Endodermal cell (in vitro differentiated cells): ENCODE measurements at regions not wholly inside any gene's neighbourhood (a gene's known extent, or its start where the extent isn't known, plus 50 kb on each side); places are given as distances from the start of the nearest gene placed in this dataset.

Source experiments
- DNase-seq: peaks from one replicate; pipeline ENCODE4 v3.0.0-alpha.2; 2017
- H3K27ac ChIP-seq: 2 replicates; pipeline ENCODE4 v1.5.1; 2013; ENCODE audit warnings: mild to moderate bottlenecking, low read depth, low read length, moderate library complexity
- H3K27me3 ChIP-seq: 2 replicates; pipeline ENCODE4 v1.6.1; 2013; ENCODE audit warnings: mild to moderate bottlenecking, low read length, moderate library complexity; ENCODE audit not compliant: insufficient read depth, control insufficient read depth, poor library complexity, severe bottlenecking
- H3K36me3 ChIP-seq: 2 replicates; pipeline ENCODE4 v1.7.0; 2013; ENCODE audit warnings: mild to moderate bottlenecking, low read length, moderate library complexity; ENCODE audit not compliant: control insufficient read depth, insufficient read depth
- H3K4me1 ChIP-seq: one replicate; pipeline ENCODE4 v1.7.0; 2013; ENCODE audit warnings: low read length; ENCODE audit not compliant: control insufficient read depth, insufficient read depth
- H3K4me3 ChIP-seq: 2 replicates; pipeline ENCODE4 v1.5.1; 2013; ENCODE audit warnings: mild to moderate bottlenecking, low read length, moderate library complexity
- H3K9ac ChIP-seq: 2 replicates; pipeline ENCODE4 v1.6.1; 2013; ENCODE audit warnings: mild to moderate bottlenecking, low read length, moderate library complexity; ENCODE audit not compliant: poor library complexity, severe bottlenecking; ENCODE audit errors: extremely low read depth
- H3K9me3 ChIP-seq: 2 replicates; pipeline ENCODE4 v1.6.1; 2013; ENCODE audit warnings: mild to moderate bottlenecking, low read length, moderate library complexity; ENCODE audit not compliant: control insufficient read depth
- H3K27ac Mint-ChIP-seq: 2 replicates; pipeline ENCODE4 v1.8.0; 2020; ENCODE audit warnings: mixed read lengths
- H3K27me3 Mint-ChIP-seq: 2 replicates; pipeline ENCODE4 v1.8.0; 2021; ENCODE audit warnings: mild to moderate bottlenecking, mixed read lengths; ENCODE audit not compliant: insufficient read depth
- H3K36me3 Mint-ChIP-seq: 2 replicates; pipeline ENCODE4 v1.8.0; 2020; ENCODE audit warnings: low read depth, mixed read lengths
- H3K4me1 Mint-ChIP-seq: 2 replicates; pipeline ENCODE4 v1.8.0; 2020; ENCODE audit warnings: mixed read lengths
- H3K4me3 Mint-ChIP-seq: 2 replicates; pipeline ENCODE4 v1.8.0; 2020; ENCODE audit warnings: mild to moderate bottlenecking, moderate library complexity, mixed read lengths
- H3K9me3 Mint-ChIP-seq: 2 replicates; pipeline ENCODE4 v1.8.0; 2020; ENCODE audit warnings: mild to moderate bottlenecking, mixed read lengths
- WGBS, 2 experiments: methylation state at CpG; one replicate each; pipeline versions ENCODE4 v1.1.5 to v1.1.7; 2013; ENCODE audit warnings: missing lambda C conversion rate in 2 of 2, mixed read lengths in 1 of 2; ENCODE audit not compliant: insufficient coverage in 1 of 2, insufficient read length in 1 of 2; 5-methylcytosine and 5-hydroxymethylcytosine counted together
- TF ChIP-seq, protein P1 (sequence below): fragments of 200-600 bp; sonication (generic); conservative IDR thresholded peaks from 2 replicates; pipeline ENCODE4 v1.5.0; 2021; ENCODE audit warnings: antibody characterized with exemption, mild to moderate bottlenecking

DNA sequence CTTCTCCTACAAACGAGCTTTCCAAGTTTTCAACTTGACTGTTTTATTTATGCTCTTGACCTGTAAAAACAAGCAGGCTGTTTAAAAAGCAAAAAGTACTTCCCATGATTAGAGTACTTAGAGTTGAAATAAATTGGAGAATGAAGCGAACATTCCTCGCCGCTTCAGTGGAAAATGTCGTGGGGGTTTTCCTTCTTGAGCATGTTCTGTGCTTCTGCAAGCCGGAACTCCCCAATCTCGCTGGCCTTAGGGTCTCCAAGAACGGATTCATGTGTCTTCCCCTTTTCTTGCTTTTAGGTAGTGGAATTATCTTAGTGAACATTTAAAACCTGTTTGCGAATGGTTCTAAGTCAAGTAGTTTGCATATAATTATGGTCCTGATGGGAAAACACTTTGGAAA lies 103.6 kb upstream of the ZNF536 start:
- Mint-ChIP-seq H3K36me3 (peaks cover 2% of the 10 kb centered on the region), H3K4me3 (no peak overlapping the region), H3K27me3 (no peaks in the 10 kb centered on the region), H3K9me3 (peaks cover 11% of the 10 kb centered on the region), H3K27ac (no peak overlapping the region), H3K4me1 (peaks cover 32% of the 10 kb centered on the region)
- H3K9ac ChIP-seq: no peak overlapping the region
- no peak for DNase-seq
- peaks cover 5% of the 10 kb centered on the region for H3K4me1 ChIP-seq
- H3K9me3 ChIP-seq: peaks cover 11% of the 10 kb centered on the region
- H3K4me3 ChIP-seq: no peak overlapping the region
- 87 to 92% methylated on average over 6 to 9 of the region's 9 CpGs for WGBS, 2 experiments
- no peaks in the 10 kb centered on the region for H3K36me3 ChIP-seq
- H3K27me3 ChIP-seq: peaks cover 4% of the 10 kb centered on the region
- H3K27ac ChIP-seq: no peak overlapping the region
- TF ChIP-seq, protein P1, sequence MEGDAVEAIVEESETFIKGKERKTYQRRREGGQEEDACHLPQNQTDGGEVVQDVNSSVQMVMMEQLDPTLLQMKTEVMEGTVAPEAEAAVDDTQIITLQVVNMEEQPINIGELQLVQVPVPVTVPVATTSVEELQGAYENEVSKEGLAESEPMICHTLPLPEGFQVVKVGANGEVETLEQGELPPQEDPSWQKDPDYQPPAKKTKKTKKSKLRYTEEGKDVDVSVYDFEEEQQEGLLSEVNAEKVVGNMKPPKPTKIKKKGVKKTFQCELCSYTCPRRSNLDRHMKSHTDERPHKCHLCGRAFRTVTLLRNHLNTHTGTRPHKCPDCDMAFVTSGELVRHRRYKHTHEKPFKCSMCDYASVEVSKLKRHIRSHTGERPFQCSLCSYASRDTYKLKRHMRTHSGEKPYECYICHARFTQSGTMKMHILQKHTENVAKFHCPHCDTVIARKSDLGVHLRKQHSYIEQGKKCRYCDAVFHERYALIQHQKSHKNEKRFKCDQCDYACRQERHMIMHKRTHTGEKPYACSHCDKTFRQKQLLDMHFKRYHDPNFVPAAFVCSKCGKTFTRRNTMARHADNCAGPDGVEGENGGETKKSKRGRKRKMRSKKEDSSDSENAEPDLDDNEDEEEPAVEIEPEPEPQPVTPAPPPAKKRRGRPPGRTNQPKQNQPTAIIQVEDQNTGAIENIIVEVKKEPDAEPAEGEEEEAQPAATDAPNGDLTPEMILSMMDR: no peak

DNA sequence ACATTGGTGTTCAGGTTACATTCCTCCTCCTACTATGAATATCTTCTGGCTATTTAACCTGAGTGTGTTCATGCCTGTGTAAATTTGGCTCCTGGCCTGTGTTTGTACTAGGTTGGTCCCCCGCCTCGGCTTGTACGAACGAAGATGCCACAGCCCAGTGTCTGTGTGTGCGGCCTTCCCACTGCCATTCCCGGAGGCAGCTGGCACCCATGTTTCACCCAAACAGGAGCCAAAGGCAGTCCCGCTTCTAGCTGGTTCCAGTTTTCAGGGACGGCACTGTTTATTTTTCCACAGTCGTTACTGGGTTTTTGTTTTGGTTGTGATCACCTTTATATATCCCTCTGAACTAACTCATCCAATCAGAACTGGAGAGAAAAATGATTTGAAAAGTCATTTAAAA lies 102.5 kb upstream of the ZNF536 start:
- Histone ChIP-seq H3K36me3 (no peaks in the 10 kb centered on the region), H3K9me3 (peaks cover 11% of the 10 kb centered on the region), H3K9ac (no peak overlapping the region), H3K27me3 (peaks cover 4% of the 10 kb centered on the region), H3K27ac (no peak overlapping the region), H3K4me3 (no peak overlapping the region), H3K4me1 (no peaks in the 10 kb centered on the region)
- DNase-seq: no peak
- Mint-ChIP-seq H3K4me3 (no peak overlapping the region), H3K36me3 (peaks cover 2% of the 10 kb centered on the region), H3K4me1 (peaks cover 22% of the 10 kb centered on the region), H3K27me3 (no peaks in the 10 kb centered on the region), H3K9me3 (peaks cover 12% of the 10 kb centered on the region), H3K27ac (no peak overlapping the region)
- TF ChIP-seq, protein P1: no peak
- 87 to 97% methylated on average over 6 to 9 of the region's 9 CpGs for WGBS, 2 experiments

DNA sequence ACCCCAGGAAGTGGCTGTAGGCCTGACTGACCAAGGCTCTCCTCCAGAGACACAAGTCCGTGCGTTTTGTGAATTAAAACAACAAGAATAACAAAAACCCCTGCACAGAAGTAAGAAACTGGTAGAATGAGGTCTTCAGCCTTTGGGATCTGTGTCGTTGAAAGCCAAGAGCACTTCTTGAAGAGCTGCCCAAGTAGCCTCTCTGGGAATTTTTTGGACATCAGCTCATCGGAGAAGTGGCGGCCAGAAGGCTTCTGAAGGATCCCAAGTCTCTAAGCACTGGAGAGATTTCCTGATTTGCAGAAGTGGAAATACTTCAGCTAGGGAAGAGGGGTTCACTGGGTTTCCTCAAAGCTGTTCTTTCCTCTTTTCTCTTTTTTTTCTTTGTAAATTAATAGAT lies 100.4 kb upstream of the ZNF536 start:
- peaks cover 2% of the 10 kb centered on the region for H3K36me3 Mint-ChIP-seq
- DNase-seq: no peak
- H3K4me3 ChIP-seq: no peak overlapping the region
- H3K4me1 Mint-ChIP-seq: peaks cover 14% of the 10 kb centered on the region
- H3K9me3 ChIP-seq: peaks cover 11% of the 10 kb centered on the region
- H3K9me3 Mint-ChIP-seq: peaks cover 12% of the 10 kb centered on the region
- no peak overlapping the region for H3K4me3 Mint-ChIP-seq
- H3K36me3 ChIP-seq: no peaks in the 10 kb centered on the region
- H3K27me3 Mint-ChIP-seq: no peaks in the 10 kb centered on the region
- WGBS, 2 experiments: 92 to 99% methylated on average over 3 to 5 of the region's 5 CpGs
- H3K27ac Mint-ChIP-seq: no peak overlapping the region
- no peaks in the 10 kb centered on the region for H3K4me1 ChIP-seq
- H3K27me3 ChIP-seq: no peaks in the 10 kb centered on the region
- no peak overlapping the region for H3K9ac ChIP-seq
- H3K27ac ChIP-seq: no peak overlapping the region
- TF ChIP-seq, protein P1: no peak
